GM12878 (cell line): ENCODE measurements at regions not wholly inside any gene's neighbourhood (a gene's known extent, or its start where the extent isn't known, plus 50 kb on each side); places are given as distances from the start of the nearest gene placed in this dataset.

Experiments
- ATAC-seq: fragments of 200-7000 bp; cut with Tn5 transposase; 3 replicates; pipeline ENCODE4 v1.9.1; 2020; ENCODE audit warnings: mild to moderate bottlenecking, moderate library complexity
- BruUV-seq: library from RNA; stranded (reverse); fragments of 400-500 nt; replicated peaks from 2 replicates; lab custom pipeline; 2021; lab: Mats Ljungman, UMichigan
- CTCF ChIA-PET: fragments of 300-600 bp; sonication (Branson Sonifier 250); formaldehyde crosslinking; extraction: SDS; loops from one replicate; lab custom pipeline; 2021; ENCODE audit warnings: inconsistent platforms; lab: Yijun Ruan, JAX
- POLR2A ChIA-PET: fragments of 350-600 bp; formaldehyde crosslinking; extraction: SDS; loops from one replicate; lab custom pipeline; 2021; ENCODE audit warnings: inconsistent platforms; lab: Charles Lee
- RAD21 ChIA-PET: fragments of 300-600 bp; sonication (Branson Sonifier 250); formaldehyde crosslinking; loops from one replicate; lab custom pipeline; 2023; ENCODE audit warnings: antibody characterized with exemption; ENCODE audit not compliant: unreplicated experiment; lab: Charles Lee
- SMC1A ChIA-PET: fragments of 300-600 bp; sonication (Branson Sonifier 250); formaldehyde crosslinking; loops from one replicate; lab custom pipeline; 2023; ENCODE audit not compliant: unreplicated experiment, uncharacterized antibody; lab: Charles Lee
- DNase-seq: peaks from one replicate; pipeline ENCODE4 v3.0.0-alpha.2; 2011; ENCODE audit warnings: low read depth, low spot score
- FAIRE-seq: peaks from 3 replicates; lab custom pipeline; 2011; peaks lifted over from hg19 to GRCh38; lab: Jason Lieb, UNC
- H2AFZ ChIP-seq: 2 replicates; pipeline ENCODE4 v1.6.0; 2011; ENCODE audit warnings: low read depth, low read length, control low read depth; ENCODE audit not compliant: control insufficient read depth
- H3K27ac ChIP-seq: 2 replicates; pipeline ENCODE4 v1.5.1; 2011; ENCODE audit warnings: control low read depth; ENCODE audit not compliant: control insufficient read depth, insufficient read depth
- H3K27me3 ChIP-seq, 2 experiments: replicated peaks in 1 of 2; 2 replicates each; pipeline versions ENCODE4 v1.6.0 to v1.6.1; 2011; ENCODE audit warnings: low read length in 1 of 2; ENCODE audit not compliant: control insufficient read depth in 2 of 2, insufficient read depth in 2 of 2
- H3K36me3 ChIP-seq, 2 experiments: 2 replicates each; pipeline ENCODE4 v1.5.1; 2011; ENCODE audit warnings: low read length in 1 of 2; ENCODE audit not compliant: control insufficient read depth in 2 of 2, insufficient read depth in 2 of 2
- H3K4me1 ChIP-seq: 2 replicates; pipeline ENCODE4 v1.6.1; 2011; ENCODE audit warnings: mild to moderate bottlenecking, low read length, moderate library complexity, mixed read lengths; ENCODE audit not compliant: control insufficient read depth, insufficient read depth
- H3K4me2 ChIP-seq: 2 replicates; pipeline ENCODE4 v1.6.0; 2011; ENCODE audit warnings: control low read depth; ENCODE audit not compliant: control insufficient read depth, insufficient read depth
- H3K4me3 ChIP-seq: fragments of 200-600 bp; sonication (generic); 2 replicates; pipeline ENCODE4 v1.5.1; 2016
- H3K79me2 ChIP-seq: 2 replicates; pipeline ENCODE4 v1.6.0; 2011; ENCODE audit warnings: low read length; ENCODE audit not compliant: control insufficient read depth, insufficient read depth
- H3K9ac ChIP-seq: 2 replicates; pipeline ENCODE4 v1.8.0; 2011; ENCODE audit warnings: low read length, control low read depth, mixed read lengths; ENCODE audit not compliant: control insufficient read depth, insufficient read depth
- H3K9me3 ChIP-seq: replicated peaks from 3 replicates; pipeline ENCODE4 v1.5.1; 2011; ENCODE audit warnings: mild to moderate bottlenecking, low read length; ENCODE audit not compliant: control insufficient read depth, insufficient read depth
- H4K20me1 ChIP-seq: 2 replicates; pipeline ENCODE4 v1.6.0; 2011; ENCODE audit not compliant: control insufficient read depth, insufficient read depth
- BACH1 ChIP-seq: fragments of 450-650 bp; IDR thresholded peaks from 2 replicates; pipeline ENCODE4 v1.6.1; 2017; ENCODE audit warnings: mild to moderate bottlenecking, borderline replicate concordance
- JUNB ChIP-seq: IDR thresholded peaks from 2 replicates; pipeline ENCODE4 v1.6.1; 2016; ENCODE audit warnings: antibody characterized with exemption, mild to moderate bottlenecking
- MTA3 ChIP-seq: IDR thresholded peaks from 2 replicates; pipeline ENCODE4 v1.6.1; 2012; ENCODE audit warnings: low read length, inconsistent platforms, borderline replicate concordance
- MYB ChIP-seq: fragments of 150-350 bp; IDR thresholded peaks from 2 replicates; pipeline ENCODE4 v1.6.1; 2014; ENCODE audit warnings: mild to moderate bottlenecking, low read depth, low read length, borderline replicate concordance
- NBN ChIP-seq: fragments of 450-650 bp; IDR thresholded peaks from 2 replicates; pipeline ENCODE4 v1.6.1; 2016
- NKRF ChIP-seq: fragments of 450-650 bp; conservative IDR thresholded peaks from 2 replicates; pipeline ENCODE4 v1.6.1; 2017; ENCODE audit warnings: mild to moderate bottlenecking, moderate library complexity
- RAD51 ChIP-seq: fragments of 450-650 bp; IDR thresholded peaks from 2 replicates; pipeline ENCODE4 v1.6.1; 2016; ENCODE audit warnings: moderate library complexity, mild to moderate bottlenecking, inconsistent platforms
- RB1 ChIP-seq: fragments of 450-650 bp; formaldehyde crosslinking; IDR thresholded peaks from 2 replicates; pipeline ENCODE4 v1.6.1; 2017; ENCODE audit warnings: mild to moderate bottlenecking, borderline replicate concordance
- RCOR1 ChIP-seq: conservative IDR thresholded peaks from 2 replicates; pipeline ENCODE4 v1.6.1; 2012; ENCODE audit warnings: low read depth, low read length, improper control_type of control experiment
- RFX5 ChIP-seq: IDR thresholded peaks from 2 replicates; pipeline ENCODE4 v1.6.1; 2011; ENCODE audit warnings: low read depth, low read length, improper control_type of control experiment
- SMAD1 ChIP-seq: fragments of 450-650 bp; IDR thresholded peaks from 2 replicates; pipeline ENCODE4 v1.6.1; 2018; ENCODE audit warnings: mild to moderate bottlenecking, low read depth; ENCODE audit not compliant: partially characterized antibody
- SREBF2 ChIP-seq: IDR thresholded peaks from 2 replicates; pipeline ENCODE4 v1.6.1; 2012; ENCODE audit warnings: mild to moderate bottlenecking, low read length
- TBL1XR1 ChIP-seq: IDR thresholded peaks from 2 replicates; pipeline ENCODE4 v1.6.1; 2012; ENCODE audit warnings: low read depth, low read length, improper control_type of control experiment
- WRNIP1 ChIP-seq: IDR thresholded peaks from 2 replicates; pipeline ENCODE4 v1.6.1; 2011; ENCODE audit warnings: low read depth, low read length, improper control_type of control experiment, borderline replicate concordance
- YBX1 ChIP-seq: fragments of 450-650 bp; IDR thresholded peaks from 2 replicates; pipeline ENCODE4 v1.6.1; 2016; ENCODE audit warnings: antibody characterized with exemption
- ZBED1 ChIP-seq: IDR thresholded peaks from 2 replicates; pipeline ENCODE4 v1.6.1; 2016; ENCODE audit warnings: borderline replicate concordance
- ZBTB4 ChIP-seq: fragments of 450-650 bp; formaldehyde crosslinking; IDR thresholded peaks from 2 replicates; pipeline ENCODE4 v1.4.0; 2022; ENCODE audit warnings: mild to moderate bottlenecking, moderate library complexity
- ZNF207 ChIP-seq: fragments of 450-650 bp; IDR thresholded peaks from 2 replicates; pipeline ENCODE4 v1.6.1; 2014; ENCODE audit warnings: antibody characterized with exemption, mild to moderate bottlenecking, borderline replicate concordance
- ZNF274 ChIP-seq: IDR thresholded peaks from one replicate; pipeline ENCODE4 v1.8.0; 2011; ENCODE audit not compliant: insufficient read length, insufficient read depth
- WGBS: methylation state at CpG from one replicate; pipeline ENCODE4 v1.1.6; 2016; ENCODE audit warnings: low lambda C conversion rate; ENCODE audit not compliant: insufficient replicate concordance, insufficient coverage; ENCODE audit errors: missing lambda C conversion rate; 5-methylcytosine and 5-hydroxymethylcytosine counted together
- in situ Hi-C: fragments of 300-500 bp; cut with MboI; formaldehyde crosslinking; loops from 9 replicates; pipeline ENCODE4 v1.14.3; 2018; ENCODE audit warnings: mixed read lengths
- intact Hi-C: fragments of 100-400 bp; cut with micrococcal nuclease; formaldehyde crosslinking; loops from one replicate; pipeline ENCODE4 v1.14.2; 2022; ENCODE audit not compliant: unreplicated experiment

- Histone ChIP-seq H3K27me3 (no peaks in the 10 kb centered on the region), H3K79me2 (no peaks in the 10 kb centered on the region), H2AFZ (no peak overlapping the region), H3K9ac (no peak overlapping the region), H3K4me3 (no peak overlapping the region), H3K4me1 (no peaks in the 10 kb centered on the region), H4K20me1 (no peaks in the 10 kb centered on the region), H3K27ac (no peak overlapping the region), H3K9me3 (no peaks in the 10 kb centered on the region), H3K4me2 (no peak overlapping the region), H3K36me3 (no peaks in the 10 kb centered on the region)
- ATAC-seq, result no peak
- in situ Hi-C loops (no loop called here), intact Hi-C loops (no loop called here)
- BruUV-seq, result no TSS peak
- ChIA-PET CTCF (interaction anchor here (1.6 kb wide), 1 partner anchor 8 kb away, joined by 3 read pairs; no protein-coding TSS in a partner anchor), SMC1A (interaction anchor here (0.6 to 0.9 kb wide), 2 partner anchors 129 to 677 kb away, joined by 3 read pairs; no protein-coding TSS in a partner anchor), POLR2A (no interaction called here), RAD21 (no interaction called here)
- no peak for DNase-seq
- no peak for FAIRE-seq
- 0% methylated on average over 1 of the region's 1 CpG for WGBS
- TF ChIP-seq ZNF207, result no peak
- TF ChIP-seq JUNB, result no peak
- TF ChIP-seq MTA3, result no peak
- TF ChIP-seq RFX5, result no peak
- TF ChIP-seq RAD51, result no peak
- no peak for TF ChIP-seq NBN
- TF ChIP-seq WRNIP1, result no peak
- TF ChIP-seq ZNF274, result no peak
- TF ChIP-seq SMAD1, result no peak
- no peak for TF ChIP-seq RB1
- TF ChIP-seq TBL1XR1, result no peak
- TF ChIP-seq YBX1, result no peak
- TF ChIP-seq NKRF, result no peak
- no peak for TF ChIP-seq SREBF2
- no peak for TF ChIP-seq RCOR1
- no peak for TF ChIP-seq ZBTB4 (CRISPR knock-in tag)
- no peak for TF ChIP-seq ZBED1
- TF ChIP-seq MYB, result no peak
- no peak for TF ChIP-seq BACH1
- TF ChIP-seq, all 136 proteins: peak for 0
Measured at GRCh38 chr14:83702619-83703018, 1827.3 kb upstream of the FLRT2 start.
